Lung (tissue), 11 donors: ENCODE measurements at regions not wholly inside any gene's neighbourhood (a gene's known extent, or its start where the extent isn't known, plus 50 kb on each side); places are given as distances from the start of the nearest gene placed in this dataset.

Source experiments
- ATAC-seq: fragments of 200-7000 bp; cut with Tn5 transposase; one replicate; pipeline ENCODE4 v1.9.1; 2020; ENCODE audit warnings: moderate number of reproducible peaks; ENCODE audit not compliant: insufficient read depth, low FRiP score
- DNase-seq, 3 donors: peaks; one replicate each; pipeline ENCODE4 v3.0.0-alpha.2; 2013 to 2017
- H3K27ac ChIP-seq, 2 donors: one replicate each; pipeline ENCODE4 v1.5.1; 2013; ENCODE audit warnings: mild to moderate bottlenecking in 2 of 2, moderate library complexity in 2 of 2, control low read depth in 1 of 2, inconsistent platforms in 1 of 2, low read depth in 1 of 2, low read length in 1 of 2
- H3K27me3 ChIP-seq, 3 donors: one replicate each; pipeline ENCODE4 v1.5.1; 2013; ENCODE audit warnings: low read length in 2 of 3; ENCODE audit not compliant: control insufficient read depth in 3 of 3, insufficient read depth in 3 of 3
- H3K36me3 ChIP-seq, 4 donors: one replicate each; pipeline ENCODE4 v1.5.1; 2013; ENCODE audit warnings: low read length in 4 of 4, mild to moderate bottlenecking in 1 of 4, moderate library complexity in 1 of 4; ENCODE audit not compliant: control insufficient read depth in 4 of 4, insufficient read depth in 4 of 4
- H3K4me1 ChIP-seq, 5 donors: one replicate each; pipeline ENCODE4 v1.5.1; 2013; ENCODE audit warnings: low read length in 5 of 5, mild to moderate bottlenecking in 2 of 5, moderate library complexity in 1 of 5; ENCODE audit not compliant: control insufficient read depth in 5 of 5, insufficient read depth in 5 of 5
- H3K4me3 ChIP-seq: one replicate; pipeline ENCODE4 v1.5.1; 2013; ENCODE audit warnings: mild to moderate bottlenecking, control low read depth, moderate library complexity
- H3K9ac ChIP-seq, 2 donors: one replicate each; pipeline ENCODE4 v1.5.1; 2013; ENCODE audit warnings: low read length in 2 of 2, control low read depth in 1 of 2; ENCODE audit not compliant: insufficient read depth in 1 of 2
- H3K9me3 ChIP-seq, 4 donors: one replicate each; pipeline ENCODE4 v1.5.1; 2013; ENCODE audit warnings: low read length in 3 of 4, mild to moderate bottlenecking in 1 of 4, moderate library complexity in 1 of 4; ENCODE audit not compliant: control insufficient read depth in 4 of 4, insufficient read depth in 3 of 4
- WGBS, 2 donors: extraction: QIAGEN DNeasy Blood & Tissue Kit; methylation state at CpG; one replicate each; pipeline ENCODE4 v1.1.7; 2013; 5-methylcytosine and 5-hydroxymethylcytosine counted together
- TF ChIP-seq, protein P1 (sequence below): IDR thresholded peaks from 2 replicates; pipeline ENCODE4 v1.5.1; 2012; ENCODE audit warnings: mild to moderate bottlenecking; ENCODE audit errors: control extremely low read depth, extremely low read depth
- donor health status: control.
- donor health status: control.
- donor health status: Bipolar disorder and iron deficiency.
- donor health status: healthy.
- donor health status: DM: yes; HTN: yes; CAD: no.

DNA sequence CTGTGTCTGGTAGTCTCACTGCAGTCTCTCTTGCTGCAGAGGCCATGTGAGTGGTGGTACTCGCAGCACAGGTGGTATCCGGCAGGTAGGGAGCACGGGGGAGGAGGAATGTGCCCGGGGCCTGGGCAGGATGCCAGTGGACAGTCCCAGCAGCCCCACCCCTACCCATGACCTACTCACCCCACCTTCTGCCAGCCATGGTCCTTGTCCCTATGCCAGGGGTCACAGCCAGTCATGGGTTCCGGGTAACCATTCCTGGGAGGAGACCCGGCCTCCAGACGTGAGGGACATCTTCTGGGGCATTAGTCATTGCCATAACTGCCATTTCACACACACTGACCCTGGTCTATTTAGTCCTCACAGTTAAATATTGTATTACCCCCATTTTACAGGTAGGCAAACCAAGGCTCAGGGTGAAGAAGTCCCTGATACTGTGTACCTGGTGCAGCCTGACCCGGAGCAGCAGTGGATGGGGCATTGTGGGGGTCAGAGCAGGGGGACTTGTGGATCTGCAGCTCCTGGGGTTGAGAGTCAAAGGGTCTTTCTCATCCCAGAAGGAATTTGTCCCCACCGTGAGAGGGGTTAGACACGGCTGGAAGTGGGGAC, 58.8 kb upstream of the TAC4 start:
- Histone ChIP-seq H3K4me1 (peaks cover 0 to 11% (median 2%) of the 10 kb centered on the region in 5 donors), H3K27ac (no peak overlapping the region), H3K9ac (no peak overlapping the region), H3K4me3 (no peak overlapping the region), H3K9me3 (peaks cover 0 to 2% (median 0%) of the 10 kb centered on the region in 4 donors), H3K36me3 (no peaks in the 10 kb centered on the region), H3K27me3 (peaks cover 0 to 60% (median 51%) of the 10 kb centered on the region in 3 donors)
- DNase-seq (no peak), ATAC-seq (no peak)
- WGBS, 2 donors, result 64 to 65% methylated on average over 10 of the region's 10 CpGs
- TF ChIP-seq, protein P1, sequence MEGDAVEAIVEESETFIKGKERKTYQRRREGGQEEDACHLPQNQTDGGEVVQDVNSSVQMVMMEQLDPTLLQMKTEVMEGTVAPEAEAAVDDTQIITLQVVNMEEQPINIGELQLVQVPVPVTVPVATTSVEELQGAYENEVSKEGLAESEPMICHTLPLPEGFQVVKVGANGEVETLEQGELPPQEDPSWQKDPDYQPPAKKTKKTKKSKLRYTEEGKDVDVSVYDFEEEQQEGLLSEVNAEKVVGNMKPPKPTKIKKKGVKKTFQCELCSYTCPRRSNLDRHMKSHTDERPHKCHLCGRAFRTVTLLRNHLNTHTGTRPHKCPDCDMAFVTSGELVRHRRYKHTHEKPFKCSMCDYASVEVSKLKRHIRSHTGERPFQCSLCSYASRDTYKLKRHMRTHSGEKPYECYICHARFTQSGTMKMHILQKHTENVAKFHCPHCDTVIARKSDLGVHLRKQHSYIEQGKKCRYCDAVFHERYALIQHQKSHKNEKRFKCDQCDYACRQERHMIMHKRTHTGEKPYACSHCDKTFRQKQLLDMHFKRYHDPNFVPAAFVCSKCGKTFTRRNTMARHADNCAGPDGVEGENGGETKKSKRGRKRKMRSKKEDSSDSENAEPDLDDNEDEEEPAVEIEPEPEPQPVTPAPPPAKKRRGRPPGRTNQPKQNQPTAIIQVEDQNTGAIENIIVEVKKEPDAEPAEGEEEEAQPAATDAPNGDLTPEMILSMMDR, result no peak

DNA sequence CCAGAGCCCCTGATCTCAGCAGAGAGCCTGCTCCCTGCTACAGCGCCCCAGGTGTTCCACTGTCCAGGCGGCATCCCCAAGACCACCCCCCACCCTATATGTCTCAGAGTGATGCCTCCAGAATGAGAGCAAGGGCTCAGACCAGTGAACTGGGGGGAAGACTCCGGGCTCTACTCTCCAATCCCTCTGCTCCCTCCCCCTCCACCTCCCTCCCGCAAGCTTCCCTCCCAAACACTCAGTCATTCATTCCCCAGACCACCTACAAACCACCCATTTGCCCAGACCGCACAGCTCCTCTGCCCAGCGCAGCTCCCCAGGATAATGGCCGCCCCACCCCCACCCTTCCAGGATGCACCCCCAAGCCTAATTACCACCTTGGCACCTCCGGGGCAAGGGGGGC, 59.4 kb upstream of the TAC4 start:
- WGBS, 2 donors, result 34 to 48% methylated on average over 8 of the region's 8 CpGs
- Histone ChIP-seq H3K4me3 (no peak overlapping the region), H3K9ac (no peak overlapping the region), H3K9me3 (peaks cover 0 to 2% (median 0%) of the 10 kb centered on the region in 4 donors), H3K36me3 (no peaks in the 10 kb centered on the region), H3K27me3 (peaks cover 0 to 58% (median 47%) of the 10 kb centered on the region in 3 donors), H3K4me1 (peaks cover 0 to 16% (median 2%) of the 10 kb centered on the region in 5 donors), H3K27ac (no peak overlapping the region)
- DNase-seq (no peak), ATAC-seq (no peak)
- TF ChIP-seq, protein P1, result no peak

DNA sequence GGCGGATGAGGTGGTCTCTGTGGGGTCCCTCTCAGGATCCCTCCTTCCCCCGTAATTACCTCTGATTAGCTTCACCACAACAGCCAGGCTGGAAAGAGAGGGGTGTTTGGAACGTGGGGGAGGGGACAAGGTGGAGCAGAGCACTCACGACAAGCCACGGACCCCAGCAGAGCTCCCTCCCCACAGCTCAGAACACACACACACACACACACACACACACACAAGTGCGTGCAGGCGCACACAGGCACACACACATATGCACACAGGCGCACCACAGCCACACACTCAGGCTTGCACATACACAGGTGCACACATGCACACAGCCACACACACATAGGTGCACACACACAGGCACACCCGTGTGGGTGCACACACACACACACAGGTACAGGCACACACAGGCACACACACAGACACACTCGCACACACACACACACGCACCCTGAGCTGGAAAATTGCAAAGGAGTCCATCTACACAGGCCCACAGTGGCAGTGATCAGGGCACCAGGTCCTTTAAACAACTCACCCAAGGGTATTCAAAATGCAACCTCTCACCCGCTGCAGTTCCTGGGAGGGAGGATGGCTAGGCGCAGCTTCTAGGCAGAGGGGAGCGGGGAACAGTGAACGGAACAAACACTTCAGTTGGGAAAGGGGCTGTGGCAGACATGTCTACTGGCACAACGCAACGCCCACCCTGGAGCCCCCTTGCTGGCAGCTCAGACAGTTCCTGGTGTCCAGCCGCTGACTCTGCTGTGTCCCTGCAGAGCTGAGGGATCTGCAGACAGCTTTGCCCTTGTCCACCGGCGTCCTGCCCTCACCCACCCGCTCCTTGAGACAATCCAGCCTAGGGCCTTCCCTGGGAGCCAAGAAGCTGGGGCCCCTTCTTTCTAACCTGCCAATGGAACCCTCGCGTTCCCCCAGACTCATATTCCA, 59.9 kb upstream of the DLX4 start:
- H3K27me3 ChIP-seq, result peaks cover 0 to 42% (median 32%) of the 10 kb centered on the region in 3 donors
- TF ChIP-seq, protein P1, result no peak

More for the DNA sequence above, 59.9 kb upstream of the DLX4 start:
- ATAC-seq, result no peak
- H3K36me3 ChIP-seq, result no peaks in the 10 kb centered on the region
- DNase-seq, result no peak
- no peak overlapping the region for H3K27ac ChIP-seq
- H3K9me3 ChIP-seq, result peaks cover 0 to 2% (median 0%) of the 10 kb centered on the region in 4 donors
- peaks cover 0 to 16% (median 4%) of the 10 kb centered on the region in 5 donors for H3K4me1 ChIP-seq
- no peak overlapping the region for H3K9ac ChIP-seq
- 42 to 52% methylated on average over 22 to 23 of the region's 23 CpGs for WGBS, 2 donors
- H3K4me3 ChIP-seq, result no peak overlapping the region
